GM19395 (cell line): ENCODE measurements at regions not wholly inside any gene's neighbourhood (a gene's known extent, or its start where the extent isn't known, plus 50 kb on each side); places are given as distances from the start of the nearest gene placed in this dataset.
"Not testable (repeated sequence)": the region's sequence is repeated elsewhere in the genome, so short reads cannot be mapped to it uniquely, and the experiment has no call there.

ENCODE experiments used
- ATAC-seq: cut with Tn5 transposase; IDR thresholded peaks from one replicate; pipeline ENCODE4 v1.9.1; 2021; ENCODE audit warnings: mild to moderate bottlenecking, moderate library complexity; ENCODE audit not compliant: unreplicated experiment

GRCh38 chr14:37977481-37977880 lies 230.2 kb upstream of the SSTR1 start:
- no peak for ATAC-seq

- peak; percentile 68 for ATAC-seq
These were observed 221.8 kb upstream of the SSTR1 start for GRCh38 chr14:37985826-37986470.

- ATAC-seq: no peak
These were observed 219.2 kb upstream of the SSTR1 start for GRCh38 chr14:37988472-37988871.

GRCh38 chr14:37991027-37991426 lies 216.7 kb upstream of the SSTR1 start:
- ATAC-seq: no peak

GRCh38 chr14:37992499-37992898 lies 215.2 kb upstream of the SSTR1 start:
- no peak for ATAC-seq

GRCh38 chr14:37994846-37995372 lies 212.8 kb upstream of the SSTR1 start:
- ATAC-seq: no peak

GRCh38 chr14:37997017-37997416 lies 210.7 kb upstream of the SSTR1 start:
- no peak for ATAC-seq

GRCh38 chr14:38000340-38000739 lies 207.4 kb upstream of the SSTR1 start:
- no peak for ATAC-seq

GRCh38 chr14:38001501-38001900 lies 206.2 kb upstream of the SSTR1 start:
- ATAC-seq: no peak

- no peak for ATAC-seq
These were observed 203.7 kb upstream of the SSTR1 start for GRCh38 chr14:38003746-38004609.

GRCh38 chr14:38004610-38004879 lies 203.2 kb upstream of the SSTR1 start:
- no peak for ATAC-seq

- ATAC-seq: not testable (repeated sequence)
These were observed 196.5 kb upstream of the SSTR1 start for GRCh38 chr14:38011156-38011555.

- ATAC-seq: no peak
These were observed 195.6 kb upstream of the SSTR1 start for GRCh38 chr14:38012056-38012455.

- ATAC-seq: no peak
These were observed 191.2 kb upstream of the SSTR1 start for GRCh38 chr14:38016497-38016896.

GRCh38 chr14:38021861-38022260 lies 185.8 kb upstream of the SSTR1 start:
- no peak for ATAC-seq

GRCh38 chr14:38022775-38023174 lies 184.9 kb upstream of the SSTR1 start:
- ATAC-seq: no peak

- ATAC-seq: no peak
These were observed 169.5 kb upstream of the SSTR1 start for GRCh38 chr14:38038171-38038570.

- ATAC-seq: no peak
These were observed 168.7 kb upstream of the SSTR1 start for GRCh38 chr14:38038986-38039385.

GRCh38 chr14:38039496-38039895 lies 168.2 kb upstream of the SSTR1 start:
- no peak for ATAC-seq

- no peak for ATAC-seq
These were observed 167.3 kb upstream of the SSTR1 start for GRCh38 chr14:38040411-38040810.

GRCh38 chr14:38042322-38042721 lies 165.4 kb upstream of the SSTR1 start:
- no peak for ATAC-seq

- ATAC-seq: no peak
These were observed 163.0 kb upstream of the SSTR1 start for GRCh38 chr14:38044710-38045109.
